HG02970 (cell line): ENCODE measurements at regions not wholly inside any gene's neighbourhood (a gene's known extent, or its start where the extent isn't known, plus 50 kb on each side); places are given as distances from the start of the nearest gene placed in this dataset.

Experiments used
- ATAC-seq: cut with Tn5 transposase; IDR thresholded peaks from one replicate; pipeline ENCODE4 v1.9.1; 2021; ENCODE audit warnings: mild to moderate bottlenecking, moderate library complexity, moderate number of reproducible peaks; ENCODE audit not compliant: unreplicated experiment, low FRiP score

DNA sequence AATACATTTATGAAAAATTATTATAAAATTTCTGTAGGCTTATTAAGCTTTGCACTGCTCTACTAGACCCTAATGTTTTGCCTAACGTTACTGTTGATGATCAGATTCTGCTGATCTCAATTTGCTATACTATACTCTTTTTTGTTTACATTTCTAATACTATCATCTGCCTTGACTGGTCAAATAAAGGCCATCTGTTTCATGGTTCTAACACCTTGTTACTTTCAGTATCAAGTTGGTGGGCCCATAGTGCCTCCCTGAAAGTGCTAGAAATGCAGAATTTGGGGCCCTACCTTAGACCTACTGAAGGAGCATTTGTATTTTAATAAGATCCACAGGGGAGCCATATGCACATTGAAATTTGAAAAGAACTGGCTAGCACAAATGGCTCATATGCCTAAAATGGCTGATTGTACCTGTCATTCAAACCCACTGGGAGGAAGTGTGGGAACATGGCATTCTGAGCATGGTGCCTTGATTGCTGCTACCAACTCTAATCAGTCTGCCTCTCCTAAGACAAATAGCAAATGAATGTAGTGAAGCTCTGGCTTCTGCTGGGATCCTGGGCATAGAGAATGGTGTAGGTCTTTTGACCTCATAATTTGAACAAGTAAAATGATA lies 199.1 kb upstream of the BTBD3 start:
- no peak for ATAC-seq

DNA sequence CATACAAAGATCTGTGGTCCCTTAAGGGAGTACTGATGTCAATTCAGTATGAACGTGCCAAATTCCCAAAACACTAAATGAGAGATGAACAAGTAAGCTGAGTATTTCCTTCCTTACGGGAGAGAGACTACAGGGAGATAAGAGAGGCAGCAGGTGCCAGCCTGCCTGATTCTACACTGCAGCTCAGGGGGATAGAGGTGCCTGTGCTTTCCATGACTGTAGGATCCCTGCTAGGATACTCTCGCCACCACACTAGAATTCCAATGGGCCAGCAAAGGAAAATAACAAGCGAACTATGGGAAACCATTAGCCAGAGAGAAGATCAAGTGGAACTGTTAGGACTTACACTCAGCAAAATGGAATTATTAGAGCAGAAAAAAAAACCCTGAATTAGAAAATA lies 198.5 kb upstream of the BTBD3 start:
- no peak for ATAC-seq

DNA sequence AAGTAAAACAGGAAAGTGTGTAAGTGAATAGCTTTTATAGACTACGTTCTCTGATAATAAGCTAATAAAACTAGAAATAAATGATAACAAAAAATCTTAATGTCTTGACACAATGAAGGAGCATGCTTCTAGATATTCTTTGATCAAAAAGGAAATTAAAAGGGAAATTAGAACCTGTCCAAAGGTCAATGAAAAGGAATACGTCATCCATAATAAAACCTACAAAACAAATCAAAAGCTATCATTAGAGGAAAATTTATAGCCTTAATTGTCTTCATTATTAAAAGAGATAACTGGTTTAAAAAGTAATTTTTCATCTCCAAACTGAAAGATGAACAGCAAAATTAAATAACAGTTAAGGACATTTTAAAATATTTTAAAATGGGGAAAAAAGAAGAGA lies 196.3 kb upstream of the BTBD3 start:
- no peak for ATAC-seq

DNA sequence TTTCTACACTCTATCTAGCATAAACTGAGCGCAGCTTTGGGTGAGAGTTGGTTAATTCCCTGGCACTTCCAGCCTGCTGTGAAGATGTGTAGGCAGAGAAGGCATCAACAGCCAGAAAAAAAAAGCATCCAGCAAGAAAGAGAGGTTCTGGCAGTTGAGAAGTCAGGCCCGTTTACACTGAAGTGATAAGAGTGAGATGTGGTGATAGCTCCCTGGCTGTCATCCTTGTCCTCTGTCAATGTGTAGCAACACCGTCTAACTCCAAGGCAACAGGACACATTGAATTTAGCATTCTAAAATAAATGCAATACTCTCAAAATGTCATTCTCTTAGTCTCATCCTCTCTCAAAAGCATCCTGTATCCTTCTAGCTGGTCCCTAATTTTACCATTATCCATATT lies 193.6 kb upstream of the BTBD3 start:
- ATAC-seq: no peak

DNA sequence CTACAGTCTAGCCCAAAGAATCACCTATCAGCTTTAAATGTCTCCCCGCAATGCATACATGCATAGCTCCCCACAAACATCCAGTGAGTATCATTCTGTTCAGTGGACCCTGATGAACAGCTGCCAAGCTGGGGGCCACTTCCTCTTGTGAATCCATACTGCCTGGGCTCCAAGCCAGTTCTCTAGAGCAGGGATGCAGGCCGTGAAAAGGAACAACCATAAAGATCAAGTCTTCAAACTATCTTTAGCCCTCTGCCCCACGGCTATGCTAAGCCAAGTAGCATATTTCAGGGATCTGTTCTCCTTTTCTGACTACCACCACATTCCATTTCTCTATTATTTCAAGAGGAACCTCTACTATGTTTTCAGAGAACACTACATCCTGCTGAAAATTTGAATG lies 191.7 kb upstream of the BTBD3 start:
- ATAC-seq: no peak

DNA sequence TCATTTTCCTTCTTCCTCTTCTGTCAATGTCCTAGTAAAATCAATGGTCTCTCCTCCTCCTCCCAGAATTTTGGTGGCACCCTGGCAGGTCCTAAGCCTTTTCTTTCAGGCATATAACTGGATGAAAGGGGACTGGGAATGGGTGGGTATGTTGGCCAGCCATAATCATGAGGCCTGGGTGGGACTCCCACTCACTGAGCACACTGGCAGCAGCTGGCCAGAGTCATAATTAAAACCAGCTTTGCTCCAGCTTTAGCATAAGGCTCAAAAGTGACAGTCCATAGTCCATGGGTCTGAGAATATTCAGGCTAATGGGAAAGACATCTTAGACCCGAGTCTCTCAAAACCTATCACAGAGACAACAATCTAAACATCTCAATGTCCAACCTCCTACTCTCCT lies 190.0 kb upstream of the BTBD3 start:
- no peak for ATAC-seq

DNA sequence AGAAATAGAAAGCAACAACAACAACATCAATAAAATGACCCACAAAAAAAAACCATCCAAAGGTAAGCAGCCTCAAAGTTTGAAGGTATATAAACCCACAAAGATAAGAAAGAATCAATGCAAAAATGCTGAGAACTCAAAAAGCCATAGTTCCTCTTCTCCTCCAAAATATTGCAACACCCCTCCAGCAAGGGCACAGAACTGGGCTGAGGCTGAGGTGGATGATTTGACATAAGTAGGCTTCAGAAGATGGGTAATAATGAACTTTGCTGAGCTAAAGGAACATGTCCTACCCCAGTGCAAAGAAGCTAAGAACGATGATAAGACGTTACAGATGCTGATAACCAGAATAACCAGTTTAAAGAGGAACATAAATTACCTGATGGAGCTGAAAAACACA lies 188.8 kb upstream of the BTBD3 start:
- no peak for ATAC-seq

DNA sequence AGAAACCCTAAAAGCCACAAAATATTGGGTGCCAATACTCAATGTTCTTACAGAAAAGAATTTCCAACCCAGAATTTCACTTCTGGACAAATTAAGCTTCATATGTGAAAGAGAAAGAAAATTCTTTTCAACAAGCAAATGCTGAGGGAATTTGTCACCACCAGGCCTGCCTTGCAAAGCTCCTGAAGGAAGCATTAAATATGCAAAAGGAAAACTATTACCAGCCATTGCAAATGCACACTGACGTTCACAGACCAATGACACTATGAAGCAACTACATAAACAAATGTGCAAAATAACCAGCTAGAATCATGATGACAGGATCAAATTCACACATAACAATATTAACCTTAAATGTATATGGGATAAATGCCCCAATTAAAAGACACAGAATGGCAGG lies 187.9 kb upstream of the BTBD3 start:
- ATAC-seq: no peak

DNA sequence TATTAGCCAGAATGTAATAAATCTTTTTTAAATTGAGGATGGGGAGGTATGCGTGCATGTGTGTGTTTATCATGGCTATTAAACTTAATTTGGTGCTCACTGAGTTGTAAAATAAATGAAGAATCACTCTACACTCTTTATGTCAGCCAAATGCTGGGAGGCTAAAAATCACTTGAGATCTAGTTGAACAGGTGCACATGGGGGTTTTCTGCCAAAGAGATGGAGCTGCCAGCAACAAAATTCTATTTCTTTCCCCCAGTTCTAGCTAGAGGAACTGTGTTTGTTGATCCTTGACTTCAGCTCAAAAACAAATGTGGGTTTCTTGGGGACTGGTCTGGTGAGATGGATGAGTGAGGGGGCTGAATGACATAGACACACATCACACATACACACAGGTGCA lies 183.3 kb upstream of the BTBD3 start:
- no peak for ATAC-seq

DNA sequence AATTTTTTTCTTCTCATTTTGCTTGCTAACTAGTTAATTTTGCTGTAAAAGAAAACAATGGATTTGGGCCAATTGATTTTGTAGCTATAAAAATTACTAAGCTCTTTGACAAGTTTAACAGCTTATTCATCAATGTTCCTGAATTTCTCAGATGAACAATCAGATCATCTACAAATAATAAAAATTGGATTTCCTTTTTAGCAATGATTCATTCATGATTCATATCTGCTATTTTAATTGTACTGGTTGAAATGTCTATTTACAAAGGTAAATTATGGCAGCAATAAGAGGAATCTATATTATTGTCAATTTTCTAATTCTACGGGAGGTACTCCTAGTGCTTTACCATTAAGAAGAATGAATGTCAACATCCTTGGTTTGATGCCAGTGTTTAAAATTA lies 178.8 kb upstream of the BTBD3 start:
- no peak for ATAC-seq

DNA sequence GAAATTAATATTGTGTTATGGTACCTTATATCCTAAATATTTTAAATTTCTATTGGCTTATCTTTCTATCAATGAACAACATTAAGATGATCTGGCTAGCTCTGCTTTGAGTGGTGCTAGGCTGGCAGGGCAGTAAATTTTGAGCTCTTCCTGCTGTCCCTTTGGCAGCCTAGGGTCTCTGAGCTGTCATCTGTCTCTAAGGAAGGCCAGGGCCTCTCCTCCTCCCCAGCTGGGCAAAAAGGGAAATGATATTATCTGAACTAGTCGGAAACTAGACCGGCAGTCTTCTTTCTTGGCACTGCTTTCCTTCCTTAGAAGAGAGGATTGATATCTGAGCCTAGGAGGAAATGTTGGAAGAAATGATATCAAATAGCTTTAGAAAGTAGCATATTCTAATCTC lies 176.7 kb upstream of the BTBD3 start:
- ATAC-seq: no peak

DNA sequence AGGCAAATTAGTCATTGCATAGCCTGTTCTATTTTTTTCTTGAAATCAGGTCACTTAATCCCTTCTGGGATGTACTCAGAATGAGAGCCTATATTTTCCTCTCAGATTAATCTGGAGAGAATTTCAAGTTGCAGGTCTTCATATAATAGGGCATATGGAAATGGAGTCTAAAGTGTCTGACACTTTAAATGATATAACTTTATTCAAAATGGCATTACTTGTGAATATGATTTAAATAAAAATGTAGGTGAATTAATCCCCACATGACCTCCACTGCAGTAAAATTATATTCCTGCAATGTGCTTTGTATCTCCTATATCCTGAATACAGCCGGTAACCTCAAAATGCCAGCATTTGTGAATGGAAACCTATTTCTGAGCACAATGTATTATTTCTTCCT lies 172.5 kb upstream of the BTBD3 start:
- ATAC-seq: no peak

DNA sequence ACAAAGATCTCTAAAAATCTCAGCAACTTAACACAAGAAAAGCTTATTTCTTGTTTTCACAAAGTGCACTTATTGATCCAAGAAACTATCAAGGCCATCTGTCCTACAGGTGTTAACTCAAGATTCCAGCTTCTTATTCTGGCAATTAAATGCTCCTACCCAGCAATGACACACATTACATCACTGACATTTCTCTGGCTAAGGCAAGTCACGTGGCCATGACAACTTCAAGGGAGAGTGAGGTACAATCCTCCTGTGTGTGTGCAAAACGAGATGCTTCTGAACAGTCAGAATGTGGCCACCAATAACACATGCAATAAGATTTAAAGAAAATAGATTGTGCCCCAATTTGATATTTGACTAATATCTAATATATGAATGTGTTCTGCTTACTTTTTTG lies 169.3 kb upstream of the BTBD3 start:
- no peak for ATAC-seq

DNA sequence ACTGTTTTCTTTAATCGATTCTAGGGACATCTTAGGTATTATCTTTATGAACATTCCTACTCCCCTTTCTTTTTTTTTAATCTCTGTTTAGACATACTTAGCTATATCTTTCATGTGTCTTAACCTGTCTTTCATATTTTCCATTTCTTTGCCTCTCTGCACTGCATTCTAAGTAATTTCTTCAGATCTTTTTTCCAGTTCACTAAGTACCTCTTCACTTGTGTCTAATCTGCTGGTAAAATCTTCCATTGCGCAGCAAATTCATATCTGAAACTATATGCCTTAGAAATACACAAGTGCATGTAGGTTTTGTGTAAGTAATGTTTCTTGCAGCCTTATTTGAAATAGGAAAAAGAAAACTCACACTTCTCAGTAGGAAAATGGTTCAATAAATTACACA lies 165.4 kb upstream of the BTBD3 start:
- no peak for ATAC-seq

DNA sequence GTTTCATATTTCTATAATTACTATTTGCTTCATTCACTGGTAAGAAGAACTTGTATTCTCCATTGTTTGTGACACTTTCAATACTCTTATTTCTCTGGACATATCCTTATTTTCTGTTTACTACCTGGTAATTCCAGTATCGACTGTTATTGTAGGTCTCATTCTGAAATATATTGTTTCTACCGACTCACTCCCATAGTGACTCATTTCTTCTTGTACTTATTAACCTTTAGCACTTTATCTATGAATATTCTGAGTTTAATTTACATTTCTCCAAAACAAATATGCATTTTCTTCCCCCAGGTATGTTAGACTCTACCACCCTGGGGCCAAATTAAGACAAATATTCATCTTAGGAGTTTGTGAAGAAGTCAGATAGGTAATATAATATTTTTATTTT lies 164.5 kb upstream of the BTBD3 start:
- ATAC-seq: no peak

DNA sequence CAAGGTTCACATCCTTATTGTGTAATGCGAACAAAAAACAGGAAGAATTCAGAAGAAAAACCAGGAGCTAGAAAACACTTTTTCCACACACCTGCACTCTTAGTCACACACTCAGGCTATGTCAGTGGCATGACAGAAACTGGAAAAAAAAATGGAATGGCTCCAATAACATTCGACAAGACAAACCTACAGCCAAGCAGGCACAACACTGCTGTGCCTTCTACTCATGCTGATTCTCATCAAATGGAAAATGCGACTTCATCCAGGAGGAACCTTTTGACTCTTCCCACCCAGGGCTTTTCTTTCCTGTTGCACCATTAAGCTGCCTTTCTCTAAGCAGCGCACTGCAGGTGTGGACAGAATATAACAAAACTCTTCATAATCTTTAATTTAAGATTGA lies 163.2 kb upstream of the BTBD3 start:
- ATAC-seq: no peak

DNA sequence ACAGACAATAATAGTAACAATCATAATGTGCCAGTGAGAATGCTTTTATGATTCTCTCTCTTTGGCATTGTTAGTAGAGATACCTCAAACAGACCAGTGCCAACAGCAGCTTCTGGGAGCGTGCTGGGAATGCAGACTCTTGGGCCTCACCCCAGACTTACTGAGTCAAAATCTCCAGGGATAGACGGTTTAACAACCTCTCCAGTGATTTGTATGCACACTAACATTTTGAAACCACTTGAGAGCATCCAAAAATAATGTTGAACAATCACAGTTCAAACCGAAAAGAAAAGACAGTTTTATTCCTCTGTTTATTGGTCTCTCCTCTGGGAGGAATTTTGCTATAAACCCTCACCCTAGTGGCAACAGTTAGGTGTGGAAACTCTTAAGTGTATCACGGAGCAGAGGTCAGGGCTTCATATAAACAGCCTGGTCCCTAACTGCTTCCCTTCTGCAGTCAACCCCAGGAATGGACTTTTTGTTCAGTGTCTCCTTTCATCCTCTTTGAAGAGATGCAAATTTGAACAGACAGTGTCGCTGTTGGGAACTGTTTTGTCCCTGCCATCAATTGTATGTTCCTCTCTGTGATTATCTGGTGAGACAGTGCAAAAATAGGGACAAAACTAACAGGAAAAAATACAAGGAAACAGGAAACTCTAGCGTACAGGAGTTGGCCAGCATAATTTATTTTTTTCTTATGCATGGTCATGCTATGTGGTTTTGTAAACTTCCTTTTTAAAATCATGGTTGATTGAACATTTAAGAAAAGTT lies 162.4 kb upstream of the BTBD3 start:
- no peak for ATAC-seq

DNA sequence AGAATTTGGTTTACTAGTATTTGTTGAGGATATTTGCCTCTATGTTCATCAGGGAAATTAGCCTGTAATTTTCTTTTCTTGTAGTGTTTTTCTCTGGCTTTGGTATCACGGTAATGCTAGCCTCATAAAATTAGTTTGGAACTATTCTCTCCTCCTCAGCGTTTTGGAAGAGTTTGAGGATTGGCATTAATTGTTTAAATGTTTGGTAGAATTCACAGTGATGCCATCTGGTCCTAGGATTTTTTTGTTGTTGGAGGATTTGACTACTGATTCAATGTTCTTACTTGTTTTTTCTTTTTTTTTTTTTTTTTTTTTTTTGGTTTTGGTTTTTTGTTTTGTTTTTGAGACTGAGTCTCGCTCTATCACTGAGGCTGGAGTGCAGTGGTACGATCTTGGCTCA lies 156.2 kb upstream of the BTBD3 start:
- no peak for ATAC-seq

DNA sequence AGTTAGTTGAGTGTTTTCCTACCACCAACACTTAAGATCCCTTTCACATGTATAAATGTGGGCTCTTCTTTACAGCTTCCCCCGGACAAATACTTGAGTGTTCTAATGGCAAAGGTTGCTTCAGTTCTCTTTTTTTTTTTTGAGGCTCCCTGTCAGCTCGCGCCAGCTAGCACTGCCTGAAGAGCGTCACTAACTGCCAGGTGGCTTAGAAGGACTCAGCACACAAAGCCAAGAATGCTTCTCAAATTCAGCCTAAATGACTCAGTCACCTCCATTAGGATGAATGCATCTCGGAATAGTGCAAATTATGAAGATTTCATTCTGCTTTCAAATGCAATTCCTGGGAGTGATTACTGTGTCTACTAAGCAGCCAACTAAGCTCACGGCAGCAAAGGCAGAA lies 150.7 kb upstream of the BTBD3 start:
- no peak for ATAC-seq

DNA sequence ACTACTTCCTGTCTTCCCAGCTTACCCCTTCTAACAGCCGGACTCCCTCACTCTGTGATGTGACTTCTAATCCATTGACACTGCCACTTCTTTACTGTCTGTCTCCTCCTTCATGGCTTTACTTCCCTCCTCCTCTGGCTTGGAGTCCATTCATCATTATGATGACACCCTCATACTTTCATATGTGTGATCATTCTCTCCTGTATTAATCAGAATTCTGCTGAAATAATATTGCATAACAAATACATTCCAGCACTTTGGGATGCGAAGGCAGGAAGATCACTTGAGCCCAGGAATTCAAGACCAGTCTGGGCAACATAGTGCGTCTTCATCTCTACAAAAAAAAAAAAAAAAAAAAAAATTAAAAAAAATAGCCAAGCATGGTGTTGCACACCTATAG lies 147.9 kb upstream of the BTBD3 start:
- no peak for ATAC-seq

DNA sequence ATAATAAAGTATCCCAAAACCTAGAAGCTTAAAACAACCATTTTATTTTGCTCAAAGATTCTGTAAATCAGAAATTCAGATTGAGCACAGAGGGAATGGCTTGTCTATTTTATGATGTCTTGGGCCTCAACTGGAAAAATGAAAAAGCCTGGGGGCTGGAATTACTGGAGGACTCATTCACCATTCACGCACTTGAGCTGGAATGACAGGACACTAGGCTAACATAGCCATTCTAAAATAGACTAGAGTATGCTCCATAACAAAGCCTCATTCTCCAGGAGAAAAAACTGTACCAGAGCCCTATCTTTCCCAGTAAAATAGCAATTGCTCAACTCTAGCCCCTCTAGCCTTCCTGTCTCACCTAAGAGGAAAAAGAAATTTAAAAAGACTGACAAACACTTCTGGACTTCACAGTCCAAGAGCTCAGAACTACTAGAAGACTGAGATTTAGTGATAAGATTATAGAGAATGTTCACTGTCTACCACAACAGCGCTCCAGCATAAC lies 145.4 kb upstream of the BTBD3 start:
- no peak for ATAC-seq

DNA sequence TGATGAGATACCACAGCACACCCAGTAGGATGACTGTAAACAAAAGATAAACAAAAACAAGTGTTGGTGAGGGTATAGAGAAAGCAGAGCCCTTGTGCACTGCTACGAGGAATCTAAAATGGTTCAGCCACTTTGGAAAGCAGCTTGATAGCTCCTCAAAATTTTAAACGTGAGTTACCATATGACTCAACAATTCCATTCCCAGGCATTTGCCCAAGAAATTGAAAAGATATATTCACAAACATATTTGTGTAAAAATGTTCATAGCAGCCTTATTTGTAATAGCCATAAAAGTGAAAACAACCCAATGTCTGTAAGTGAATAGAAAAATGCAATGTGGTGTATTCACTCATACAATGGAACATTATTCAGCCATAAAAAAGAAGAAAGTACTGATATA lies 141.0 kb upstream of the BTBD3 start:
- no peak for ATAC-seq
